ENCODE measurements at regions not wholly inside any gene's neighbourhood (a gene's known extent, or its start where the extent isn't known, plus 50 kb on each side); places are given as distances from the start of the nearest gene placed in this dataset.

- ATAC-seq (no peak), FAIRE-seq (no peak), DNase-seq (peak in 1 of 6 donors; percentile 29)
- Histone ChIP-seq H3K36me3 (no peaks in the 10 kb centered on the region), H3K9me3 (no peaks in the 10 kb centered on the region), H3K4me3 (no peak overlapping the region), H3K27me3 (no peaks in the 10 kb centered on the region), H3K27ac (no peak overlapping the region), H3K4me1 (no peaks in the 10 kb centered on the region)
- intact Hi-C loops (cut with DNase I) = no loop called here
- TF ChIP-seq CTCF (IDR thresholded peaks at IDR 0.05) = no peak
- WGBS, 2 donors = 54 to 62% methylated on average over 7 of the region's 7 CpGs
Observed at GRCh38 chr11:55719608-55720160, 53.6 kb upstream of the OR5D13 start.

All from pancreas (tissue), 10 donors.